ENCODE measurements at regions not wholly inside any gene's neighbourhood (a gene's known extent, or its start where the extent isn't known, plus 50 kb on each side); places are given as distances from the start of the nearest gene placed in this dataset.

DNA sequence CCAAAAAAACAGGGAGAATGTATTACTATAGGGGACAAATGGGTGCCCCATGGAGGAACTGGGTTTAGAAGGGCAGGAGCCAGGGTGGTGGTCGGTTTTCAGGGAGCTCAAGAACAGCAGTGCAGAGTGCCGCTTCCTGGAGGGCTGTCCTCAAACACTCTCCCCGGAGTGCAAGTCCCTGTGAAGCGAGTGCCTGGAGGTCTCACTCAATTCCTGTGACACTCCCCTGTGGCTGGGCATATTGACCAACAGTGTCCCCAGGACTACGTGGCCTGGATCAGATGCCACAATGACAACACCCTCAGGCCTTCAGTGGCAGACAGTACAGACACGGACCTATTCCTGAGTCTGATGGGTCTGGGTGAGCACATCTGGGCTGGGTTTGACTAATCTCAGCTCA lies 412.1 kb upstream of the IRX2 start (continued):
- TF ChIP-seq, protein P1, sequence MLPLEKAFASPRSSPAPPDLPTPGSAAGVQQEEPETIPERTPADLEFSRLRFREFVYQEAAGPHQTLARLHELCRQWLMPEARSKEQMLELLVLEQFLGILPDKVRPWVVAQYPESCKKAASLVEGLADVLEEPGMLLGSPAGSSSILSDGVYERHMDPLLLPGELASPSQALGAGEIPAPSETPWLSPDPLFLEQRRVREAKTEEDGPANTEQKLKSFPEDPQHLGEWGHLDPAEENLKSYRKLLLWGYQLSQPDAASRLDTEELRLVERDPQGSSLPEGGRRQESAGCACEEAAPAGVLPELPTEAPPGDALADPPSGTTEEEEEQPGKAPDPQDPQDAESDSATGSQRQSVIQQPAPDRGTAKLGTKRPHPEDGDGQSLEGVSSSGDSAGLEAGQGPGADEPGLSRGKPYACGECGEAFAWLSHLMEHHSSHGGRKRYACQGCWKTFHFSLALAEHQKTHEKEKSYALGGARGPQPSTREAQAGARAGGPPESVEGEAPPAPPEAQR (CRISPR knock-in tag; IDR thresholded peaks at IDR 0.05) = no peak
- TF ChIP-seq, protein P2, sequence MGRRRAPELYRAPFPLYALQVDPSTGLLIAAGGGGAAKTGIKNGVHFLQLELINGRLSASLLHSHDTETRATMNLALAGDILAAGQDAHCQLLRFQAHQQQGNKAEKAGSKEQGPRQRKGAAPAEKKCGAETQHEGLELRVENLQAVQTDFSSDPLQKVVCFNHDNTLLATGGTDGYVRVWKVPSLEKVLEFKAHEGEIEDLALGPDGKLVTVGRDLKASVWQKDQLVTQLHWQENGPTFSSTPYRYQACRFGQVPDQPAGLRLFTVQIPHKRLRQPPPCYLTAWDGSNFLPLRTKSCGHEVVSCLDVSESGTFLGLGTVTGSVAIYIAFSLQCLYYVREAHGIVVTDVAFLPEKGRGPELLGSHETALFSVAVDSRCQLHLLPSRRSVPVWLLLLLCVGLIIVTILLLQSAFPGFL (CRISPR knock-in tag; IDR thresholded peaks at IDR 0.05; ENCODE audit: borderline replicate concordance) = no peak
- no peak for TF ChIP-seq ETV6 (CRISPR knock-in tag; IDR thresholded peaks at IDR 0.05)
- TF ChIP-seq, protein P3, sequence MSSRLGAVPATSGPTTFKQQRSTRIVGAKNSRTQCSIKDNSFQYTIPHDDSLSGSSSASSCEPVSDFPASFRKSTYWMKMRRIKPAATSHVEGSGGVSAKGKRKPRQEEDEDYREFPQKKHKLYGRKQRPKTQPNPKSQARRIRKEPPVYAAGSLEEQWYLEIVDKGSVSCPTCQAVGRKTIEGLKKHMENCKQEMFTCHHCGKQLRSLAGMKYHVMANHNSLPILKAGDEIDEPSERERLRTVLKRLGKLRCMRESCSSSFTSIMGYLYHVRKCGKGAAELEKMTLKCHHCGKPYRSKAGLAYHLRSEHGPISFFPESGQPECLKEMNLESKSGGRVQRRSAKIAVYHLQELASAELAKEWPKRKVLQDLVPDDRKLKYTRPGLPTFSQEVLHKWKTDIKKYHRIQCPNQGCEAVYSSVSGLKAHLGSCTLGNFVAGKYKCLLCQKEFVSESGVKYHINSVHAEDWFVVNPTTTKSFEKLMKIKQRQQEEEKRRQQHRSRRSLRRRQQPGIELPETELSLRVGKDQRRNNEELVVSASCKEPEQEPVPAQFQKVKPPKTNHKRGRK (CRISPR knock-in tag; IDR thresholded peaks at IDR 0.05; ENCODE audit: borderline replicate concordance) = no peak
- no peak for TF ChIP-seq NFE2L1 (CRISPR knock-in tag; IDR thresholded peaks at IDR 0.05)
- TF ChIP-seq, protein P4, sequence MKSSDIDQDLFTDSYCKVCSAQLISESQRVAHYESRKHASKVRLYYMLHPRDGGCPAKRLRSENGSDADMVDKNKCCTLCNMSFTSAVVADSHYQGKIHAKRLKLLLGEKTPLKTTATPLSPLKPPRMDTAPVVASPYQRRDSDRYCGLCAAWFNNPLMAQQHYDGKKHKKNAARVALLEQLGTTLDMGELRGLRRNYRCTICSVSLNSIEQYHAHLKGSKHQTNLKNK (CRISPR knock-in tag; IDR thresholded peaks at IDR 0.05) = no peak
- TF ChIP-seq GRHL2 (CRISPR knock-in tag; IDR thresholded peaks at IDR 0.05; ENCODE audit: insufficient replicate concordance, severe bottlenecking) = no peak
- TF ChIP-seq, protein P5, sequence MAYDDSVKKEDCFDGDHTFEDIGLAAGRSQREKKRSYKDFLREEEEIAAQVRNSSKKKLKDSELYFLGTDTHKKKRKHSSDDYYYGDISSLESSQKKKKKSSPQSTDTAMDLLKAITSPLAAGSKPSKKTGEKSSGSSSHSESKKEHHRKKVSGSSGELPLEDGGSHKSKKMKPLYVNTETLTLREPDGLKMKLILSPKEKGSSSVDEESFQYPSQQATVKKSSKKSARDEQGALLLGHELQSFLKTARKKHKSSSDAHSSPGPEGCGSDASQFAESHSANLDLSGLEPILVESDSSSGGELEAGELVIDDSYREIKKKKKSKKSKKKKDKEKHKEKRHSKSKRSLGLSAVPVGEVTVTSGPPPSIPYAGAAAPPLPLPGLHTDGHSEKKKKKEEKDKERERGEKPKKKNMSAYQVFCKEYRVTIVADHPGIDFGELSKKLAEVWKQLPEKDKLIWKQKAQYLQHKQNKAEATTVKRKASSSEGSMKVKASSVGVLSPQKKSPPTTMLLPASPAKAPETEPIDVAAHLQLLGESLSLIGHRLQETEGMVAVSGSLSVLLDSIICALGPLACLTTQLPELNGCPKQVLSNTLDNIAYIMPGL (CRISPR knock-in tag; IDR thresholded peaks at IDR 0.05) = no peak
- TF ChIP-seq GABPB1 (CRISPR knock-in tag; IDR thresholded peaks at IDR 0.05) = no peak
- TF ChIP-seq PRRX2 (CRISPR knock-in tag; IDR thresholded peaks at IDR 0.05) = no peak
- TF ChIP-seq, protein P6, sequence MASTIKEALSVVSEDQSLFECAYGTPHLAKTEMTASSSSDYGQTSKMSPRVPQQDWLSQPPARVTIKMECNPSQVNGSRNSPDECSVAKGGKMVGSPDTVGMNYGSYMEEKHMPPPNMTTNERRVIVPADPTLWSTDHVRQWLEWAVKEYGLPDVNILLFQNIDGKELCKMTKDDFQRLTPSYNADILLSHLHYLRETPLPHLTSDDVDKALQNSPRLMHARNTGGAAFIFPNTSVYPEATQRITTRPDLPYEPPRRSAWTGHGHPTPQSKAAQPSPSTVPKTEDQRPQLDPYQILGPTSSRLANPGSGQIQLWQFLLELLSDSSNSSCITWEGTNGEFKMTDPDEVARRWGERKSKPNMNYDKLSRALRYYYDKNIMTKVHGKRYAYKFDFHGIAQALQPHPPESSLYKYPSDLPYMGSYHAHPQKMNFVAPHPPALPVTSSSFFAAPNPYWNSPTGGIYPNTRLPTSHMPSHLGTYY (CRISPR knock-in tag; IDR thresholded peaks at IDR 0.05) = no peak

DNA sequence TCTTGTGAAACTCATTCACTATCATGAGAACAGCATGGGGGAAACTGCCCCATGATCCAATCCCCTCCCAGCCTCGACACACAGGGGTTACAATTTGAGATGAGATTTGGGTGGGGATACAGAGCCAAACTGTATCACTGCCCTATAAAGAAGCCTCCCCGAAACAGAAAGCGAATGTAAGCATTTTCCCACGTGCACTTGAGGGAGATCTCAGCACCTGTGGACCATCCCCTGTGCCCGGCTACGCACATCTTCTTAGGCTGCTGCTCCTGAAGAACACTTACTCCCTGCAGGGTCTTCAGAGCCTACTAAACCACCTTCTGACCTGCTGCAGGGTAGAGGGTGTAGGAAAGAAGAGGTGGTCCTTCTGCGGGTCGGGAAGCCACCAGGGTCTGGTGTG lies 410.2 kb upstream of the IRX2 start:
- H3K4me3 Mint-ChIP-seq = no peak overlapping the region
- H3K9me3 Mint-ChIP-seq = peaks cover 32% of the 10 kb centered on the region
- H3K27me3 Mint-ChIP-seq (ENCODE audit: low read depth) = no peaks in the 10 kb centered on the region
- 0 out of 2 replicates have a peak, but pooled peaks cover 2% of the 10 kb centered on the region for H3K4me1 Mint-ChIP-seq
- H3K27ac Mint-ChIP-seq = no peak overlapping the region
- POLR2A ChIA-PET = no interaction called here
- H3K36me3 Mint-ChIP-seq = peaks cover 14% of the 10 kb centered on the region
- ATAC-seq (no peak), DNase-seq (ENCODE audit: low spot score) (no peak)
- CTCF ChIA-PET = no interaction called here
- TF ChIP-seq, protein P7, sequence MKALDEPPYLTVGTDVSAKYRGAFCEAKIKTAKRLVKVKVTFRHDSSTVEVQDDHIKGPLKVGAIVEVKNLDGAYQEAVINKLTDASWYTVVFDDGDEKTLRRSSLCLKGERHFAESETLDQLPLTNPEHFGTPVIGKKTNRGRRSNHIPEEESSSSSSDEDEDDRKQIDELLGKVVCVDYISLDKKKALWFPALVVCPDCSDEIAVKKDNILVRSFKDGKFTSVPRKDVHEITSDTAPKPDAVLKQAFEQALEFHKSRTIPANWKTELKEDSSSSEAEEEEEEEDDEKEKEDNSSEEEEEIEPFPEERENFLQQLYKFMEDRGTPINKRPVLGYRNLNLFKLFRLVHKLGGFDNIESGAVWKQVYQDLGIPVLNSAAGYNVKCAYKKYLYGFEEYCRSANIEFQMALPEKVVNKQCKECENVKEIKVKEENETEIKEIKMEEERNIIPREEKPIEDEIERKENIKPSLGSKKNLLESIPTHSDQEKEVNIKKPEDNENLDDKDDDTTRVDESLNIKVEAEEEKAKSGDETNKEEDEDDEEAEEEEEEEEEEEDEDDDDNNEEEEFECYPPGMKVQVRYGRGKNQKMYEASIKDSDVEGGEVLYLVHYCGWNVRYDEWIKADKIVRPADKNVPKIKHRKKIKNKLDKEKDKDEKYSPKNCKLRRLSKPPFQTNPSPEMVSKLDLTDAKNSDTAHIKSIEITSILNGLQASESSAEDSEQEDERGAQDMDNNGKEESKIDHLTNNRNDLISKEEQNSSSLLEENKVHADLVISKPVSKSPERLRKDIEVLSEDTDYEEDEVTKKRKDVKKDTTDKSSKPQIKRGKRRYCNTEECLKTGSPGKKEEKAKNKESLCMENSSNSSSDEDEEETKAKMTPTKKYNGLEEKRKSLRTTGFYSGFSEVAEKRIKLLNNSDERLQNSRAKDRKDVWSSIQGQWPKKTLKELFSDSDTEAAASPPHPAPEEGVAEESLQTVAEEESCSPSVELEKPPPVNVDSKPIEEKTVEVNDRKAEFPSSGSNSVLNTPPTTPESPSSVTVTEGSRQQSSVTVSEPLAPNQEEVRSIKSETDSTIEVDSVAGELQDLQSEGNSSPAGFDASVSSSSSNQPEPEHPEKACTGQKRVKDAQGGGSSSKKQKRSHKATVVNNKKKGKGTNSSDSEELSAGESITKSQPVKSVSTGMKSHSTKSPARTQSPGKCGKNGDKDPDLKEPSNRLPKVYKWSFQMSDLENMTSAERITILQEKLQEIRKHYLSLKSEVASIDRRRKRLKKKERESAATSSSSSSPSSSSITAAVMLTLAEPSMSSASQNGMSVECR (CRISPR knock-in tag; IDR thresholded peaks at IDR 0.05; ENCODE audit: borderline replicate concordance) = no peak
- TF ChIP-seq GRHL2 (CRISPR knock-in tag; IDR thresholded peaks at IDR 0.05; ENCODE audit: insufficient replicate concordance, severe bottlenecking) = no peak
- TF ChIP-seq, protein P8, sequence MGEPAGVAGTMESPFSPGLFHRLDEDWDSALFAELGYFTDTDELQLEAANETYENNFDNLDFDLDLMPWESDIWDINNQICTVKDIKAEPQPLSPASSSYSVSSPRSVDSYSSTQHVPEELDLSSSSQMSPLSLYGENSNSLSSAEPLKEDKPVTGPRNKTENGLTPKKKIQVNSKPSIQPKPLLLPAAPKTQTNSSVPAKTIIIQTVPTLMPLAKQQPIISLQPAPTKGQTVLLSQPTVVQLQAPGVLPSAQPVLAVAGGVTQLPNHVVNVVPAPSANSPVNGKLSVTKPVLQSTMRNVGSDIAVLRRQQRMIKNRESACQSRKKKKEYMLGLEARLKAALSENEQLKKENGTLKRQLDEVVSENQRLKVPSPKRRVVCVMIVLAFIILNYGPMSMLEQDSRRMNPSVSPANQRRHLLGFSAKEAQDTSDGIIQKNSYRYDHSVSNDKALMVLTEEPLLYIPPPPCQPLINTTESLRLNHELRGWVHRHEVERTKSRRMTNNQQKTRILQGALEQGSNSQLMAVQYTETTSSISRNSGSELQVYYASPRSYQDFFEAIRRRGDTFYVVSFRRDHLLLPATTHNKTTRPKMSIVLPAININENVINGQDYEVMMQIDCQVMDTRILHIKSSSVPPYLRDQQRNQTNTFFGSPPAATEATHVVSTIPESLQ (CRISPR knock-in tag; IDR thresholded peaks at IDR 0.05) = no peak
- no peak for TF ChIP-seq ZNF138 (CRISPR knock-in tag; conservative IDR thresholded peaks at IDR 0.05)
- TF ChIP-seq, protein P9, sequence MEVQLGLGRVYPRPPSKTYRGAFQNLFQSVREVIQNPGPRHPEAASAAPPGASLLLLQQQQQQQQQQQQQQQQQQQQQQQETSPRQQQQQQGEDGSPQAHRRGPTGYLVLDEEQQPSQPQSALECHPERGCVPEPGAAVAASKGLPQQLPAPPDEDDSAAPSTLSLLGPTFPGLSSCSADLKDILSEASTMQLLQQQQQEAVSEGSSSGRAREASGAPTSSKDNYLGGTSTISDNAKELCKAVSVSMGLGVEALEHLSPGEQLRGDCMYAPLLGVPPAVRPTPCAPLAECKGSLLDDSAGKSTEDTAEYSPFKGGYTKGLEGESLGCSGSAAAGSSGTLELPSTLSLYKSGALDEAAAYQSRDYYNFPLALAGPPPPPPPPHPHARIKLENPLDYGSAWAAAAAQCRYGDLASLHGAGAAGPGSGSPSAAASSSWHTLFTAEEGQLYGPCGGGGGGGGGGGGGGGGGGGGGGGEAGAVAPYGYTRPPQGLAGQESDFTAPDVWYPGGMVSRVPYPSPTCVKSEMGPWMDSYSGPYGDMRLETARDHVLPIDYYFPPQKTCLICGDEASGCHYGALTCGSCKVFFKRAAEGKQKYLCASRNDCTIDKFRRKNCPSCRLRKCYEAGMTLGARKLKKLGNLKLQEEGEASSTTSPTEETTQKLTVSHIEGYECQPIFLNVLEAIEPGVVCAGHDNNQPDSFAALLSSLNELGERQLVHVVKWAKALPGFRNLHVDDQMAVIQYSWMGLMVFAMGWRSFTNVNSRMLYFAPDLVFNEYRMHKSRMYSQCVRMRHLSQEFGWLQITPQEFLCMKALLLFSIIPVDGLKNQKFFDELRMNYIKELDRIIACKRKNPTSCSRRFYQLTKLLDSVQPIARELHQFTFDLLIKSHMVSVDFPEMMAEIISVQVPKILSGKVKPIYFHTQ (CRISPR knock-in tag; IDR thresholded peaks at IDR 0.05) = no peak

Data from WTC11 (cell line).